SH-SY5Y (cell line): ENCODE measurements at regions not wholly inside any gene's neighbourhood (a gene's known extent, or its start where the extent isn't known, plus 50 kb on each side); places are given as distances from the start of the nearest gene placed in this dataset.

Experiments used
- GATA2 ChIP-seq: IDR thresholded peaks from 2 replicates; pipeline ENCODE4 v1.6.1; 2011; ENCODE audit warnings: mild to moderate bottlenecking, low read depth, low read length
- GATA3 ChIP-seq: IDR thresholded peaks from 2 replicates; pipeline ENCODE4 v1.6.1; 2011; ENCODE audit warnings: low read depth, mild to moderate bottlenecking, low read length, moderate library complexity

GRCh38 chr6:167496707-167497106 lies 171.8 kb downstream of the TTLL2 start:
- TF ChIP-seq GATA2 (no peak), GATA3 (no peak)
